Erythroblast (primary cell): ENCODE measurements at regions not wholly inside any gene's neighbourhood (a gene's known extent, or its start where the extent isn't known, plus 50 kb on each side); places are given as distances from the start of the nearest gene placed in this dataset.

ENCODE experiments used
- GATA1 ChIP-seq: IDR thresholded peaks from 2 replicates; pipeline ENCODE4 v1.6.1; 2011; ENCODE audit warnings: low read depth, mild to moderate bottlenecking, control low read depth, low read length, moderate library complexity
- POLR2A ChIP-seq: IDR thresholded peaks from 2 replicates; pipeline ENCODE4 v1.6.1; 2011; ENCODE audit warnings: mild to moderate bottlenecking, low read length

GRCh38 chr1:105386489-105386888, 1636.8 kb downstream of the AMY1C start:
- no peak for TF ChIP-seq POLR2A
- no peak for TF ChIP-seq GATA1
